HG02973 (cell line): ENCODE measurements at regions not wholly inside any gene's neighbourhood (a gene's known extent, or its start where the extent isn't known, plus 50 kb on each side); places are given as distances from the start of the nearest gene placed in this dataset.
"Not testable (repeated sequence)": the region's sequence is repeated elsewhere in the genome, so short reads cannot be mapped to it uniquely, and the experiment has no call there.

Source experiments
- ATAC-seq: cut with Tn5 transposase; IDR thresholded peaks from one replicate; pipeline ENCODE4 v1.9.1; 2021; ENCODE audit warnings: moderate library complexity; ENCODE audit not compliant: unreplicated experiment

DNA sequence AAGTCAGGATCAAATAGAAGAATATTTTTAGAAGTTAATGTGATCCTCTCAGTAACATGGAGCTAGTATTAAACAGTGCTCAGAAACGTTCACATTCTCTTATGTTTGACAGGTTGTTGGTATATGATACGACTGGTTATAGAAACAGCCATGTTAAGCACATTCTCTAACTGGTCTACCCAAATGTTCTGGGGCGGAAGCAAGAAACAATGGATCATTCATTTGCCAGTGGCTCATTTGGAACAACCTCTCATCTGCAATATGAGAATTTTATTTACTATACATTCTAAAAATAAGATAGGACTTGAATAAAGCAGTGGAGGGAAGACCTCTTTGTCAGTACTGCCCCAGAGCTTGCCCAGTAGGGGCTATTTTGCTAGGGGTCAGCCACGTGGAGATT is 167.1 kb upstream of the FAM98A start:
- no peak for ATAC-seq

DNA sequence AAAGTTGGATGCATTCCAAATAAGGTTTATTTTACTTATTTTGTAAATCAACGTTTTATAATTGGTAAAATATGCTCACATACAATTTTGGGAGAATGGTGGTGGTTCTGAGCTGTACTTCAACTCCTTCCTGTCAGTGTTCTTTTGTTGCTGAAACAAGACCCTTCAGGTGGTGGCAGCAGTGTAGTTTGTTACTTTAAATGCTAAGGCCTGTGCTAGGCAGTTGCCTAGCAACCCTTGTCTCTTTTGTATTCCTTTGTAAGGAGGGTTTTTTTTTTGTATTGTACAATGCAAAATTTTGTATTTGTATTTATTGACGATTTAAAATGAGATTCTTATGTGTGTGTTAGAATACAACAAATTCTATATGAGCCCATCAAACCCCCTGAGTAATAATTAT is 166.0 kb upstream of the FAM98A start:
- ATAC-seq, result no peak

DNA sequence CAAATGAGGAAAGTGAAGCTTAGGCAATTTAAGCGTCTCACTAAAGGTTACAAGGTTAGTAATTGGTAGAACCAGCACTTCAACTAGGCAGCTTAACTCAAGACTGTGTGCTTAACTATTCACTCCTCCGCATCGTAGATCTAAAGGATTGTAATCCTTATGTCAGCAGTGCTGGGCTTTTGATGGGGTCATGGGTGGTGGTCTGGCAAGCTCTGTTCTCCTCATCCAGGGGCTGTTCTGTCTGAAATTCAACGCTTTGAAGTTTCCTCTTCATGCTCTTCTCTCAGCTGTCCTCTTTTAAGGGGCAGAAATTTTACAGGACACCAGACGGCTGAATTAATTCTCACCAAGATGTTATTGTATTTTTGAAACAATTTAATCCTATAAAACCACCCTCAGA is 165.5 kb upstream of the FAM98A start:
- ATAC-seq, result no peak

DNA sequence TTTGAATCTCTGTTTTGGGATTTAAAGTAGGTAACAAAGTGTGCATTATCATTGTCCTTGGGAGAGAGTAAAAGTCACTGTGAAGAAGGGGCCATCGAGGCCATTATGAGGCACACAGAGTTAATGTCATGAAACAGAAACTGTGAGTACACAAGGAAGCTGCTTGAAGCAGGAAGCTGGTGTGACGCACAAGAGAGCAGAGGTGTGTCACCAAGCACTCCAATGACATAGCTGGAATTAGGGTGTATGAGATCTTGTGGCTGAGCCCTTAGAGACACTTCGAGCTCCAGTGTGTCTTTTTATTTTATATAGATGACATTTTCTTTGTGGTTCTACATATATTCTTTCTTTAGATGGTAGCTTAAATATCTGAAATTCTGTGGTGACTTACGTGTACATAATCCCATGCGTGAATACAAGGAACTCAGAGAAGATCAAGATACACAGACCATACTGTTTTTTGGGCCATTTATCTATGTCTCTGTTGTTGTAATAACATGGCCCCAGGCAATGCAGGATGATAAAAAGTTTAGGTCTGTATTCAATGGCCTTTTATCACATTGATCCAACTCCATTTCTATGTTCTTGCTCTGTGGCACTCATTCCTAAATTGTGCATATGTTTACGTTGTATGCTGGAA is 164.7 kb upstream of the FAM98A start:
- ATAC-seq, result no peak

DNA sequence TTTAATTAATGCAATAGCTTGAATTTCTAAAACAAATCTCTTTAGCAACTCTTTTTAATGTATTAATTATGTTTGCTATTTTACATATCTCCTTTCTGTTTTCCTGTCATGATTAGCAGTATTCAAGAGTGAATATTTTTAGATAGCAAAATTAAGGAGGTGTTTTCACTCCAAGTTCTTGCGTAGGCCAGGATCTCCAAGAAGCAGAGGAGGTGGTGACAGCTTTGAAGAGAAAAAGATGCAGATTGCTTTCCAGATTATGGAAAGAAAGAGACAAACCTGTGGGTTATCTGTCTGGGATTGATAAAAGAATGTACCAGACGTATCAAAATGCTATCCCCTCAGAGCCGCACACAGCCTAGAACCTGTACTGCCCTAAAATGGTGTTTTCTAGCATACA is 163.5 kb upstream of the FAM98A start:
- no peak for ATAC-seq

DNA sequence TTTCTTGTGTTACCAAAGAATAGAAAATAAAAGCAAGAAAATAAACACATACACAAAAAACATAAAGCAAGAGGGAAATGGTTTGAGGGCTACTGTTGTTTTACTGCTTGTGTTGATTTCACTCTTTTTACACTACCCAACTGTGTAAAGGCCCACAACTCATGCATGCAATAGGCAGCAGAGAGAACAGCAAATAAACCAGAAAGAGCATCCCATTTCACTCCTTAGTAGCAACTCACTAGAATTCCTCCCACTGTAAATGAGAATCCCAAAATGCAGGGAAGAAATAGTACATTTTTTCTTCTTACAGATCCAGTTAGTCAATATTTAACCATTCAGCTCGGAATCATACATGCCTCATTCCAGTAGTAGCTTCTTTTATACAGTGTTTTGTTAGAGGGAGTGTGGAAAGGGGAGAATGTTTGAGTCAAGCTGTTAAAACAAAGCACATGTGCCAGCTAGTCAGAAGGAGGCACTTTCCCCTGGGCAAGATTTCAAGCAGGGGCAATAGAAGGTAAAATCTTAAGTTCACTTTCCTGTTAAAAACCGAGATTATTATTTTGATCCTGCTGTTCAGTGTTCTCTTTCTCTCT is 147.2 kb upstream of the FAM98A start:
- no peak for ATAC-seq

DNA sequence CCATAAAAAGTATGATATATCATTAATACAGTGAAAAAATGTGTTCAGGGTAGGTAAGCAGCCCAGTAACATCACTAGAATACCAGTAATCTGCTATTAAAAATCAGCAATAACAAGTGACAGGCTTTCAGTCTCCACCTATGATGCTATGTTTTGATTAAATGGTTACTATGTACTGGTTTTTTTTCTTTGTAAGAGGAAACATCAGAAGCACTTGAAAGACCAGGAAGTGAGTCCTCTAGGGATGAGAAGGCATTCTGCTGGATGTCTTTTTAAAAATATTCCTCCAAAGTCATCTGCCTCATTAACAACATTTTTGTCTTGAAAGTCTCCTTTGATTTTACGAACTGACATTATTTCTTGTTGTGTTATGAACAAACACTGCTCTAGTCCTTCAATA is 136.0 kb upstream of the FAM98A start:
- ATAC-seq, result no peak

DNA sequence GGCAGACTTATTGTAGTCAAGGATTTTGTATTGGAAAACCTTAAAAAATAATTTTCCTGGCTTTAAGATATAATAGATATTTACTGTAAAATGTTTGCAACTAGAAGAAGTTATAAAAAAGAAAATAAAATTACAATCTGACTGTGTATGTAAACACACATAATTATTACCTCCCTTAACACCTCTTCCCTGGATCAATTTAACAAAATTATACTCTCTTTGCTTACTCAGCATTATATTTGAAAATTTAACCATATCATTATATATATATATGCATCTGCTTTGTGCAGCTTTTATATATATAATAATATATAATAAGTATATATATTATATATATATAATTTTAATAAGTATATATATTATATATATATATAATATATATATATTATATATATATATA is 131.7 kb upstream of the FAM98A start:
- ATAC-seq, result no peak

DNA sequence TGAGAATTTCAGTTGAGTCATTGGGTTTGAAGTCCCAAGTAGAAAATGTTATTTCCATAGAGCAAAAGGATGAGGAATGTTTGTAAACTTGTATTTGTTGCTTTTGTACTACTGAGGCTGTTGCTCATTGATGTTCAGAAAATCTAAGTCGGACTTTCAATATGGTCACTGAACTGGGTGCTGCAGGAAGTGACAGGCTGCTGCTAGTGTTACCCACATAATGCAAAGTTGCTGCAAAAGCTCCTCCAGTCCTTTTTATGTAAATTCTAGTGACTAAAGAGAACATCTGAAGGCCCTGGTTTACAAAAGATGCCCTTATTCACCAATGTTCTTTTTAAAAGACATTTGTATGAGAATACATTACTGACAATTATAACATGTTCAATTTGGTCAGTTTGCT is 131.1 kb upstream of the FAM98A start:
- no peak for ATAC-seq

DNA sequence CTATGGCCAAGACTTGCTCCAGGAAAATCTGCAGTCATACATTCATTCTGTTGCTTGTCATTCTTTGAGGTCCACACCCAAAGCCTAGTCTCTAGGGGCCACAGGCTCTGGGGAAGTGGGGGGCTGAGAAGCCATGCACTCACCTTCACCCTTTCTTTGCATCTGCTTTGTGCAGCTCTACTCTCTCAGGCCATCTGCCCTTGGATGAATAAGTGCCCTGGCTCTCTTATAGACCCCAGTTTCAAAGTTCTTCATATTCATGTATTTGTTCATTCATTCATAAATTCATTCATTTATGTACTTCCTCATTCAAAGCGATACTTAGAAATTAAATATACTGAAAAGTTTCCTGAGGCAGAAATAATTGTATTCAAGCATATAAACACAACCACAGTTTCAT is 130.3 kb upstream of the FAM98A start:
- no peak for ATAC-seq

DNA sequence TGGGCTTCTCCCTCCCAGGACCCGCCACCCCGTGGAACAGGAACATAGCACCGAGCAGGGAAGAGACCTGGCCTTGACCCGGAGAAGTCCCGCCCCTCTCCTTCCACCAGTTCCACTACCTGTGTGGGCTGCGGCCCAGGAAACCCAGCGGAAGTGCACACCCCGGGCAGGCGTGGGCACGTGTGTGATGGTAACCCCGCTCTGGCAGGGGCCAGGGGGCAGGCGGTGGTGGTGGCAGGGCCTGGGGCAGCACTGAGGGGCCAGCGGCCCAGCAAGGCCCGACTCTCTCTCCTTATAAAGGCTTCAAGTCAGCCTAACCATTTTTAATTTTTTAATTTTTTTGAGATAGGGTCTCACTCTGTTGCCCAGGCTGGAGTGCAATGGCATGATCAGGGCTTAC is 129.0 kb upstream of the FAM98A start:
- no peak for ATAC-seq

DNA sequence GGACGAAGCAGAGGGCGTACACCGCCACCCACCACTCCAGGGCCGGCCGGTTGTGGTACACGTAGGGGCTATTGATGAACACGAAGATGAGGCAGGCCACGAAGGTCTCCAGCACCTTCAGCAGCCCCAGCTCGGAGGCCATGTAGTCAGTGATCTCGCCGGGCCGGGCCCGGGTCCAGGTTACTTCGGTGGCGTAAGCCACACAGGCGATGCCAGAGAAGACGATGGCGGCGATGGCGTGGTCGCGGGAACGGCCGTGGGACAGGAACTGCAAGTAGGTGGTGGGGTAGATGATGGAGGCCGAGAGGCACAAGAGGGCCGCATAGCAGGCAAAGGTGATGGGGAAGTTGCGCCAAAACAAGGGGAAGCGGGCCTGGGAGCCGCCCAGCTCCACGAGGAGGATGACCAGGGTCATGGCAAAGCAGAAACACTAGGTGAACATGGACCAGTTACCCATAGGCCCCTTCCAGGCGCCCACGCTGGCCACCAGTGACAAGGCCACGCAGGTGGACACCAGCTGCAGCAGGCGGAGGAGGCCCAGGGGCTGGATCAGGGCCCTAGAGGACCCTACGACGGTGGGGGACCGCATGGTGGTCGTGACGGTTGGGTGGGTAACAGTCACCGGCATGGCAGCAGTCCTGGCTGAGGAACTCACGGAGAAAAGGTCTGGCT is 128.4 kb upstream of the FAM98A start:
- ATAC-seq, result no peak

DNA sequence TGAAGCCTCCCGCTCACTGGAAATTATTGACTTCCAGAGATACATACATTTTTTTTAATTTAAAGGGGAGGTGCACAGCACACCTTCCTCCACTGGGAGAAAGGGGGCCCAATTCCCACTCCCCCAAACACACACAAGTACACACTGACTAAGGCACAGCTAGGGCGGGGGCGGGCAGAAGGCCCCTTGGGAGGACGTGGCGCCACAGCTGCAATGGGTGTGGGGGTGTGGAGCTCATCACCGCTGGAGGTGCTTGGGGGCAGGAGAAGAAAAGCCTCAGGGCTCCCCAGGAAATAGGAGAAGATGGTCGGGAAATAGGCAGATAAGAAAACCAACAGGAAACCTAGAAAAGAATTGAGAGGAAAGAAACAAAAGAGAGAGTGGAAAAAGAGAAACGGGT is 127.3 kb upstream of the FAM98A start:
- no peak for ATAC-seq

DNA sequence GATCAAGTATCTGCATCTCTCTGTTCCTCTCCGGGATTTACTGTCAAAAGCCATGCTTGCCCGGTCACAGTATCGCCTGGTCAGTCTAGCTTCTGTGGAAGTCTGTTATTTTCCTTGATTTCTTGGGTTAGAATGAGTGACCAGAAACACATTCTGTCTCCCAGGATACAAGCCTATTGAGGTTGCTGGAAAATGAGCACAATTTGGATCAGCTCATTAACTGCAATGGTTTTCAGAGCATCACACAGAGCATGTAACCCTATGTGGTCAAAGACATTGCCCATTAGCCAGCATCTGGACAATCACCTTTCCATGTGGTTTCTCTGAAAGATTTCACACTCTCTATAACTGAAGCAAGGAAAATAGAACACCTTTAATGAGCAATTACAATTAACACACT is 124.2 kb upstream of the FAM98A start:
- ATAC-seq, result no peak

DNA sequence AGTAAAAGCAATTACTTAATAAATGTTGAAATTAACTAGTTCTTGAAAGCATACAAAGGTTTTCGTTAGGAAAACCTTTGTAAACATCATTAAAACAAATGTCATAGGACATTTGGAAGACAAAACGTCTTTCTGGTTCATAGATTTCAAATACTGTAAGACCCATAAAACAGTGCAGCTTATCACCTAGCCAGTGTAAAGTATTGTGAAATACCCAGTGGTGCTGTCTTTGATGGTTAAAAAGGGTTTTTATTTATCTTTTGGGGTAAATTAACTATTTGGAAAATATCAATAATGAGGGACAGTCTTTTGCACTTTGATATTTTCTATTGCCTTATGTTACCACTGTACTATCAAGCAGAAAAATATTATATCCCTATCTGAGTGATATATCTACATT is 120.0 kb upstream of the FAM98A start:
- ATAC-seq, result no peak

DNA sequence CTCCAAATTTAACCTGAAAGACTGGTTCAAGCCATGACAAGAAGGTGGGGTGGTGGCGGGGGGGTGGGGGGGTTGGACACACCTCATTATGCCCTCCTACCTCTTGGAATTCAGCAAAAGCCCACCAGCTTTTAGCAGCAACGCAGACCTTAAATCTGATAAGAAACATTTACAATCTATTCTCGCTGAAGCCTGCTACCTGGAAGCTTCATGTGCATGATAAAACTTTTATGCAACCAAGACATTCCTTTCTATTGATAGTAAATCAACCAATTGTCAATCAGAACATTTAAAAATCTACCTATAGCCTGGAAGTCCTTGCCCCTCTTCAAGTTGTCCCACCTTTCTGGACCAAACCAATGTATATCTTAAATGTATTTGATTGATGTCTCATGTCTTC is 113.6 kb upstream of the FAM98A start:
- ATAC-seq, result no peak

DNA sequence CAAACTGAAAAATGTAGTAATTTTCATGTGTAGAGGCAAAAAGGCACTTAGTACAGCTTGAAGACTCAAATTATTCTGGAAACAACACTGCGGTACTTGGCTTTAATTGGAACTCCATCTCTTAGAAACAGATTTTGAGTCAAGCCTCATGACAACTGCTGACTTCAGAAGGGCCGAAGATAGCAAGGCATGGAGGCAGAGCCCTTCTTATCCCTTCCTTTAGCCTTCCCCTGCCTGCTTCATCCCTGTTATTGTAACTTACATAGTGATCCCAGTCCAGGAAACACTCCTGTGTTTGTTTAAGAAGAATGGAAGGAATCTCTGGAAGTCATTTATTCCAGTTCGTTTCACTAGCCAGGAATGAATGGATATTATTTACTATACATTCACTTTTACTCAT is 110.9 kb upstream of the FAM98A start:
- no peak for ATAC-seq

DNA sequence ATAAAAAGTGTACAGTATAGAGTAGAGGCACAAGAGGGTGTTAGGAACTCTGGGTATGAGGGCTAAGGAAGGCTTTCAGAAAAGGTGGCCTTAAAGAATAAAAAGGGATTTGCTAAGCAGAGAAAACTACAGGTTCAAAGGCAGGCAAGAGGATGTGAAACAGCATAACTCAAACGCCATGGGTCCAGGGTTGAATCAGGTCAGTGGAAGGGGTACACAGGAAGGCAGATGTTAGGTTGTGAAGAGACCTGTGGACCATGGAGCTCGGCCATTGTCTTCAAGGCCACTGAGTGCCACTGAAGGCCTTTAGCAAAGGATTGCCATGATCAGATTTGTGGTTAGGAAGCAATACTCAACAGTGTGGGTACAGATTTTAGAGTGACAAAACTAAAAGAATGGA is 108.2 kb upstream of the FAM98A start:
- no peak for ATAC-seq

DNA sequence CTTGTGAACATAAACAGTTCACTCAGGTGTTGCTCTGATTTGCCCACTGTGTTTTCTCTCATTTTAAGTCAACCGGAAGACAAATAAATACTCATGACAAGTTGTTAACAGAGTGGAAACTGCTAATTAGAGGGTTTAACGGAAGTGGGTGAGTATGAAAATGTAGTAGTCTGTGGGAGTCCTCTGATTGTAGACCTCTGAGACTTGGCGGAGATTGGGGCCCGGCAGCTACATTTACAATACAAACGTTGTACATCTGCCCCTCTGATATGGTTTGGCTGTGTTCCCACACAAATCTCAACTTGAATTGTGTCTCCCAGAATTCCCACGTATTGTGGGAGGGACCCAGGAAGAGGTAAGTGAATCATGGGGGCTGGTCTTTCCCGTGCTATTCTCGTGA is 107.3 kb upstream of the FAM98A start:
- no peak for ATAC-seq

DNA sequence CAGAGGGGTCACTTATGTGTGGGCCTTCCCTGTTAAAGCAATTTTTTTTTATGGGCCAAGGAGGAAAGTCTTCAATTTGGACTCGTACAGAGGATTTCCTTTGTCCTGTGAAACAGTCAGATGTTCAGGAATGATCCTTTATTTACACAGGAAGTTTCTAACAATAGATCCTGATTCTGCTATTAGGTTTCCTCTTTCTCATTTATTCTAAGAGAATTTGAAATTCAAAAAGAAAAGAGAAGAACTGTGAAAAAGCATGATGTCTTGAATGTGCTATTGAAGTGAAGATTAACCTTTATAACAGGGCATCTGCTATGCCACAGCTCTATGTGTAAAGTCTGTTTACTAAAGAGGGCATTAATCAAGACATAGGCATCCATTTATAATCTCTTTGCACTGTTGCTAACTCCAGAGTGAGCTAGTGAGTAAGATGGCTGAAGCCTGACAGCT is 105.3 kb upstream of the FAM98A start:
- no peak for ATAC-seq

DNA sequence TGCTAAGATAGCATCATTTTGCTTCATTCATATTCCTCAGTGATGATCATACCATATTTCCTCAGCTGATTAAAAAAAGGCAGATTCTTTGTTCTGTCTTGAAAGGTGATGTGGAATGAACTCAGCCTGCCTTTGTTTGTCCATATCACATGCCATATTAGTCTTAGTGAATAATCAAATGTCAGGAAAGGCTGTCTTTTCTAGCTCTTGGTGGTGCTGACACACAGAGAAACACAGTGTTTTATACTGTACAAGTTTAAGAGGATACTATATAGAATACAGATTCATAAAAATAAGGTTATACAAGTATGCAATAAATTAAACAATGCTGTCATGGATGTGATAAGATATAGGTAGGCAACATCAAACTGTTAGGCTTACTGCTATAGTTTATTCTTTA is 97.1 kb upstream of the FAM98A start:
- ATAC-seq, result no peak

DNA sequence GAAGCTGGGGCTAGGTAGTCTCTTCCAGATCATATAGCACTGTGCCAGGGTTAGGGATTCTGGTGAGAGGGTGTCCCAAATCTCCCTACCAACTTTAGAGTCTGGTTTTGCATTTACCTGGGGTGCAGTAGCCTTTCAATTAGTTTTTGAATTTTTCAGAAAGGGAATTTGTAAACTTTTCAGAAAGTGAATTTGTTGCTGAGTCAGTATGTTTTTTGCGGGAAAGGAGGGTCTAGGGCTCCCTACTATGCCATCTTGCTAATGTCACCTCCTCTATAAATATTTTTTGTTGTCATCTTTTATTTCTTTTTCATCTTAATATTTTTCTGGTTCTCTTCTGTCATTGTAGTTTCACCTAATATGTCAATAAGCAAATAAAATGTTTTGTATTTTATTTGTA is 95.8 kb upstream of the FAM98A start:
- ATAC-seq, result no peak

DNA sequence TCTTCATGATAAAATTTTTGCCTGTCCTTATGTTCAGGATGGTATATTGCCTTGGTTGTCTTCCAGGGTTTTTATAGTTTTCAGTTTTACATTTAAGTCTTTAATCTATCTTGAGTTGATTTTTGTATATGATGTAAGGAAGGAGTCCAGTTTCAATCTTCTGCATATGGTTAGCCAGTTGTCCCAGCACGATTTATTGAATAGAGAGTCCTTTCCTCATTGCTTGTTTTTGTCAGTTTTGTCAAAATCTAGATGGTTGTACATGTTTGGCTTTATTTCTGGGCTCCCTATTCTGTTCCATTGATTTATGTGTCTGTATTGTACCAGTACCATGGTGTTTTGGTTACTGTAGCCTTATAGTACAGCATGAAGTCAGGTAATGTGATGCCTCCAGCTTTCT is 91.6 kb upstream of the FAM98A start:
- not testable (repeated sequence) for ATAC-seq
